ENCODE measurements at regions not wholly inside any gene's neighbourhood (a gene's known extent, or its start where the extent isn't known, plus 50 kb on each side); places are given as distances from the start of the nearest gene placed in this dataset.

DNA sequence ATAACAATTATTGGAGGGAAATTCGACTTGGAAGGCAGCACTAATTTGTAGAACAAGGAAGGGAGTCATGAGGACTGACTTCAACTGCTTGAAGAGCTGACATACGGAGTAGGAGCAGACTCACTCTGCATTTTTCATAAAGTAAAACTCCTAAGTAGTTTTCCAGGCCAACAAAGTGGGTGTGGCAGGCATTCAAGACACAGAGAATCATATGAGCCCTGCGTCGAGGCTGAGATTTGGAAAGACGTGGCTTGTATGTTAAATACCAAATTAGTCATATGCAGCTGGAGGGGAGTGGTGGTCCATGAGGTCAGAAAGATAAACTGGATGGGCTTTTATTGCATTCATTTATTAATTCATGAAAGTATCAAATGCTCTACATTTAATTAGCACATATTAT, 255.7 kb upstream of the JUN start (continued):
- TF ChIP-seq TAF1 (IDR thresholded peaks at IDR 0.05; ENCODE audit: low read depth, low read length) (no peak), BRCA1 (IDR thresholded peaks at IDR 0.05; ENCODE audit: low read depth, low read length) (no peak)

Measured in H1 (cell line).